Hepatocyte (in vitro differentiated cells): ENCODE measurements at regions not wholly inside any gene's neighbourhood (a gene's known extent, or its start where the extent isn't known, plus 50 kb on each side); places are given as distances from the start of the nearest gene placed in this dataset.

Experiments used
- CTCF ChIP-seq: fragments of 200-600 bp; sonication (generic); IDR thresholded peaks from 2 replicates; pipeline ENCODE4 v1.5.1; 2016; ENCODE audit warnings: antibody characterized with exemption, mild to moderate bottlenecking; ENCODE audit not compliant: poor library complexity
- EZH2 ChIP-seq: fragments of 200-600 bp; sonication (generic); IDR thresholded peaks from 2 replicates; pipeline ENCODE4 v1.6.1; 2016; ENCODE audit warnings: antibody characterized with exemption, mild to moderate bottlenecking, borderline replicate concordance

- TF ChIP-seq CTCF (no peak), EZH2 (no peak)
These were observed 203.3 kb downstream of the NR4A2 start for GRCh38 chr2:156129227-156129626.
